Daoy (cell line): ENCODE measurements at regions not wholly inside any gene's neighbourhood (a gene's known extent, or its start where the extent isn't known, plus 50 kb on each side); places are given as distances from the start of the nearest gene placed in this dataset.
"Not testable (repeated sequence)": the region's sequence is repeated elsewhere in the genome, so short reads cannot be mapped to it uniquely, and the experiment has no call there.

Experiments used
- DNase-seq: peaks from one replicate; pipeline ENCODE4 v3.0.0-alpha.2; 2015; ENCODE audit warnings: low read depth

DNA sequence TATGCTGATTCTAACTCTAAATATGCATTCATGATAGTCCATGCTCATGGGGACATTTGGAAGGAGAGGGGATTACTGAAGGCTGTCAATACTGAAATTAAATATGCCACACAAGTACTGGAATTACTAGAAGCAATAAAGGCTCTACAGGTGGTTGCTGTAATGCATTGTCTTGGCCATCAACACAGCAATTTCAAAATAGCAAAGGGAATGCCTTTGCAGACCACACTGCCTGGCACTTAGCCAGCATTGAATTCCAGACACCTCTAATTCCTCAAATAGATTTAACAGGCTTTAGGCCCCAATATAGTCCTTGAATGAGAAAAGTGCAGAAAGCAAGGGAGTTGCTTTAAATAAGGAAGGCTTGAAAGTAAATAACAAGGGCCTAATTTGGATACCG, 115.8 kb upstream of the PLCL2 start:
- DNase-seq, result peak; percentile 8

DNA sequence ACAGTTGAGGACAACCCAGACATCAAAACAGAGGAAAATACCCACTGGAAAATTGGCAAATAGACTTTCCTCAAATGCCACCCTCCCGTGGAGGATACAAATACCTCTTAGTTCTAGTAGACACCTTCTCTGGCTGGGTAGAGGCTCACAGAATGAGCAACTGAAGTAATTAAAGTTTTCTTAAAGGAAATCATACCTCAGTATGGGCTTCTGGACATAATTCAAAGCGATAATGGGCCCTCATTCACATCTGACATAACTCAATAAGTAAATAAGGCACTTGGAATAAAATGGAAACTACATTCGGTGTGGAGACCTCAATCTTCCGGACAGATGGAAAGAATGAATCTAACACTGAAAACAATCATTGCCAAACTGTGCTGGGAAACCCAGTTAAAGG, 115.2 kb upstream of the PLCL2 start:
- no peak for DNase-seq

DNA sequence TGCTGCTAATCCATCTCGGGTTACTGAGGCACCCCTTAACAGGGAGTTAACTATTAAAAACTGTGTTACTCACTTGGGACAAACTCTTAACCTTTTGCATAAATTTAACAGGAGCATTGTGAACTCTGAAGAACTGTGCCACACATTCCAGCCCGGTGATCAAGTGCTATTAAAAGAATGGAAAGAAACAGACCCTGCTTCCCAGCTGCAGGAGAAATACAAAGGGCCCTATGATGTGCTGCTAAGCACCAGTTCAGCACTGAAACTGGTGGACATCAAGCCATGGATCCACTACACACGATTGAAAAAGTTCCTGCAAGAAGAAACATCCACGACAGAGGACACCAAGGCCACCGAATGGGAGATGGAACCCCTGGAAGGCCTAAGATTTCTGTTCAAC, 114.7 kb upstream of the PLCL2 start:
- no peak for DNase-seq

DNA sequence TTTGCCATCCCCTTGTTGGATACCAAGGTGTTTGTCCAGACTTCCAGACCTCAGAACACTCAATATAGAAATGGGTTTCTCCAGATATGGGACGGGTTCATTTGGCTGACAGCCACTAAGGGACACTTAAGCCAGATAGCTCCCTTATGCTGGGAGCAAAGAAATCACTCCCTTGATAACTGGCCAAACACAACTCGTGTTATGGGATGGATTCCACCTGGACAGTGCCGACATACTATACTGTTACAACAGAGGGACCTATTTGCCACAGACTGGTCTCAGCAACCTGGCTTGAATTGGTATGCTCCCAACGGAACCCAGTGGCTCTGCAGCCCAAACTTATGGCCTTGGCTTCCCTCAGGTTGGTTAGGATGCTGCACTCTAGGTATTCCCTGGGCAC, 114.0 kb upstream of the PLCL2 start:
- no peak for DNase-seq

DNA sequence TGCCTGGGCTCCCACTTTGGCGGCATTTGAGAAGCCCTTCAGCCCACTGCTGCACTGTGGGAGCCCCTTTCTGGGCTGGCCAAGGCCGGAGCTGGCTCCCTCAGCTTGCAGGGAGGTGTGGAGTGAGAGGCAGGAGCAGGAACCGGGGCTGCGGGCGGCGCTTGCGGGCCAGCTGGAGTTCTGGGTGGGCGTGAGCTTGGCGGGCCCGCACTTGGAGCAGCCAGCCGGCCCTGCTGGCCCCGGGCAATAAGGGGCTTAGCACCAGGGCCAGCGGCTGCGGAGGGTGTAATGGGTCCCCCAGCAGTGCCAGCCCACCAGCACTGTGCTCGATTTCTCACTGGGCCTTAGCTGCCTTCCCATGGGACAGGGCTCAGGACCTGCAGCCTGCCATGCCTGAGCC, 111.2 kb upstream of the PLCL2 start:
- DNase-seq, result not testable (repeated sequence)

DNA sequence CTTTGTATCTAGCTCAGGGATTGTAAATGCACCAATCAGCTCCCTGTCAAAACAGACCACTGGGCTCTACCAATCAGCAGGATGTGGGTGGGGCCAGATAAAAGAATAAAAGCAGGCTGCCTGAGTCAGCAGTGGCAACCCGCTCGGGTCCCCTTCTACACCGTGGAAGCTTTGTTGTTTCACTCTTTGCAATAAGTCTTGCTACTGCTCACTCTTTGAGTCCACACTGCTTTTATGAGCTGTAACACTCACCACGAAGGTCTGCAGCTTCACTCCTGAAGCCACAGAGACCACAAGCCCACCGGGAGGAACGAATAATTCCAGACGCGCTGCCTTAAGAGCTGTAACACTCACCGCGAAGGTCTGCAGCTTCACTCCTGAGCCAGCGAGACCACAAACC, 110.2 kb upstream of the PLCL2 start:
- DNase-seq, result not testable (repeated sequence)

DNA sequence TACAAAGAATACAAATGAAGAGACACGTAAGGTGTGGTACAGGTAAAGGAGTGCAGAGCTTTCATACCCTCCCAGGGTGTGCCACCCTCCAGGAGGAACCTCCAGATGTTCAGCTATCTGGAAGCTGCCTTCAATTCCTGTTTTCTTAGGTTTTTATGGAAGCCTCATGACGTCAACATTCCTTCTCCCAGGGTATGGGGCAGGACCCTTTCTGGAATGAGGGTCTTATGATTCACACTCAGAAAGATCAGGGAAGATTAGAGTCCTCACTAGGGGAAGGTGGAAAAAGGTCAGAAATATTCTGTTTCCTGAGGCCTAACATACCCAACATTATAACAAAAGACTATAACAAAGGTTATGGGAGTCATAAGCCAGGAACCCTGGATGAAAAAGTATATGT, 99.8 kb upstream of the PLCL2 start:
- DNase-seq, result no peak

DNA sequence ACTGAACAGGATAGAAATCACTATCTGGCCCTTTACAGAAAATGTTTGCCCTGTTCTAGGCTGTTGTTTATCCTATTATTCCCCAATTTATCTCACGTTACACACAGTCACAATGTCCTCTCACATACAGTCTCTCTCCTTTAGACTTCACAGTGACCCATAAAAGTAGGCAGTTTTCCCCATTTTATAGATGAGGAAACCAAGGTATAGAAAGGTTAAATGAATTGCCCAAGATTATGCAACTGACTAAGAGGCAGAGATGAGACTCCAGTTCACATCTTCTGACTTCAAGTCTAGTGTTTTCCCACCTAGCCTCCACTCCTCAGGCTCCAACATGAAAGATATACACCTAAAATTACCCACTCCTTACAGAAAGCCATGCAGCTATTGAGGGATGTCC, 99.3 kb upstream of the PLCL2 start:
- no peak for DNase-seq

DNA sequence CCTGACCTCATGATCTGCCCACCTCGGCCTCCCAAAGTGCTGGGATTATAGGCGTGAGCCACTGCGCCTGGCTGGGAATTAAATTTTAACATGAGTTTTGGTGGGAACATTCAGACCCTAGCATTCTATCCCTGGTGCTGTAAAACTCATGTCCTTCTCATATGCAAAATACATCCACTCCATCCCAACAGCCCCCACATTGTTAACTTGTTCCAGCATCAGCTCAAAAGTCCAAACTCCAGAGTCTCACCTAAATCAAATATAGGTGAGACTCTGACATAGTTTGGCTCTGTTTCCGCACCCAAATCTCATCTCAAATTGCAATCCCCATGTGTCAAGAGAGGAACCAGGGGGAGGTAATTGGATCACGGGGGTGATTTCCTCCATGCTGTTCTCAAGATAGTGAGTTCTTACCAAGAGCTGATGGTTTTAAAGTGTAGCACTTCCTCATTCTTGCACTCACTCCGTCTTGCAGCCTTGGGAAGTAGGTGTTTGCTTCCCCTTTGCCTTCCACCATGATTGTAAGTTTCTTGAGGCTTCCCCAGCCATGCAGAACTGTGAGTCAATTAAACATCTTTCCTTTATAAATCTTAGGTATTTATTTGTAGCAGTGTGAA, 96.2 kb upstream of the PLCL2 start:
- no peak for DNase-seq

DNA sequence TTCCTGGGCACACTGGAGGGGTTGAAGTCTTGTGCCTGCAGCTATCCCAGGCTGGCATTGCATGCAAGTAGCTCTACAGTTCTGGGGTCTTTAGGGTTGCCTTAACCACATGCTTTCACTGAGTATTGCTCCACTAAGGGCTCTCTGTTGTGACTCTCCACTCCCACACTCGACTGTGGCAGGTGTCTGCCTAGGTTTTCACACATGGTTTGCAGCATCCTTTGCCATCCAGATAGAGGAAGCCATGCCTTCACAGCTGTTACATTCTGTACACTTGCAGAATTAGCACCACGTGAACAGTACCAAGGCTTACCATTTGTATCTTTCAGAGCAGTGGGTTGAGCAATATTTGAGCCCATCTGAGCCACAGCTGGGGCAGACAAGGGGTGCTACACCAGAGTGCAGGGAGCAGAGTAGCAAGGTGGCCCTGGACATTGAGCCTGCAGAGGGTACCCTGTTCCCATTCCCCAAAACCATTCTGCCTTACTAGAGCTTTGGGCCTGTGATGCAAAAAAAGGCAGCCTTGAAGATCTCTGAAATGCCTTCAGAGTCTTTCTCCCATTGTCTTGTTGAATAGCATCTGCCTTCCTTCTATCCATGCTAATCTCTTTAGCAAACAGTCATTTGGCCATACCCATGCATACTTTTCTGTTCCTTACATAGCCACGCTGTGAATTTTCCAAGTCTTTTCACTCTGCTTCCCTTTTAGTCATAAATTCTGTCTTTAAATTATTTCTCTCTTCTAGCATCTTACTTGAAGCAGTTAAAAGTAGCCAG, 95.2 kb upstream of the PLCL2 start:
- DNase-seq, result no peak

DNA sequence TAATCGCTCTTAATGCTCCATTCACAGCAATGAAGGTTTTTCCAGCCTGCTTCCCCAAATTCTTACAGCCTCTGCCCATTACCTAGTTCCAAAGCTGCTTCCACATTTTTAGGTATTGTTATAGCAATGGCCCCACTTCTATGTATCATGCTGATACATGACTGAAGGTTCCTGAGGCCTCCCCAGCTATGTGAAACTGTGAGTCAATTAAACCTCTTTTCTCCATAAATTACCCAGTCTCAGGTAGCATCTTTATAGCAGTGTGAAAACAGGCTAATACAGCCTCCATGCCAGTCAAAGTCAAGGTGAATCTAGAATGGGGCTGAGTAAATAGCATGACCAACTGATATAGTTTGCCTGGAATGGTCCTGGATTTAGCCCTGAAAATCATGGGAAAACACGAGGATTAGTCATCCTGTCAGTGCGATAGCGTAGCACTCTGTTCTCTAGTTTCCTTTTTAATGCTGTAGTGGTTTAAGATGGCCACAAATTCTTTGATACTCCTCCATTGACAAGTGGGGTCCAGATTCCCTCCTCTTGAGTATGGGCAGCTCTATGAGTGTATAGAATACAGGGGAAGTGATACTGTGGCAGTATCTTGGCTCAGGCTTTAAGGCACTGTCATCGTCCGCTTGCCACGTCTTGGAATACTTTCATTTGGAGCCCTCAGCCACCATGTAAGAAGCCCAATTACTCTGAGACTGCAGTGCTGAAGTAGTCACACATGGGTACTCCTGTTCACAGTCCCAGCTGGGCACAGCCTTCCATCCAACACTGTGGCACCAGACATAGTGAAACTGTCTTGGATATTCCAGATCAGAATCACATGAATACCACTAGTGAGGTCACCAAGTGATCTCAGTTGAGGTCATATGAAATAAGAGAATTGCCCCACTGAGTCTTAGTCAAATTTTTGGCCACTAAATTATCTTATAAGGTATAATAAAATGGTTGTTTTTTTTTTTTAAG, 94.0 kb upstream of the PLCL2 start:
- DNase-seq, result peak; percentile 20

DNA sequence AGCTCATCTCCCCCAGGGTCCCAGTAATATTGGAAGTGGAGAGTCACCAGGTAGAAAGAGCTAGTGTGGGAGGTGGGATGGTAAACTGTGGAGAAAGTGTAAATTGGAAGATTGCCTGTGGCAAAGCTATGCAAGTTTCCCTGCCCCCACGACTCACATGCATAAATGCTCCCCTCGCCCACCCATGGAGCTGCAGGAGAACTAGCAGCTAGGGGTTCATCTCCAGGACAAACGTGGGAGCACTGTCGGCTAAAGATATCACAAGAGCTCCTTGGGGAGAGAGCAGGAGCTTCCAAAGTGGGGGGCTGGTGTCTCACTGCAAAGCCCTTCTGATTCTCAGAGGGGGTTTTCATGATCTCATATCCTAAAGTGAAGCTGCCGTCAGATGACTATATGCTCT, 91.4 kb upstream of the PLCL2 start:
- DNase-seq, result no peak

DNA sequence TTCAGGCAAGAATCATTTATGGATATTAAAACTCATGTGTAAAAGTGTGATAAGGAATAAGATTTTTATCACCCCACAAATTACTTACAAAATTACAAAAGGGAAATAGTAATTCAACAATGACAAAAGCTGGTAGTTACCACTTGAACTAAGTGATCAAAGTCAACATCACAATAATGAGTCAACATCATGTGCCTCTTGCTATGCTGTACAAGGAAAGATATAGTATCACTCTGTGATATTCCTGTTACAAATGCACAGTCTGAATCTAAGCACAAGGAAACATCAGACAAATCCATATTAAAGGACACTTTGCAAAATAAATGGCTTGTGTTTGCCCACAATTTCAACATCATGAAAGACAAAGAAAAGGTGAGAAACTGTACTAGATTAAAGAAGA, 90.5 kb upstream of the PLCL2 start:
- DNase-seq, result no peak

DNA sequence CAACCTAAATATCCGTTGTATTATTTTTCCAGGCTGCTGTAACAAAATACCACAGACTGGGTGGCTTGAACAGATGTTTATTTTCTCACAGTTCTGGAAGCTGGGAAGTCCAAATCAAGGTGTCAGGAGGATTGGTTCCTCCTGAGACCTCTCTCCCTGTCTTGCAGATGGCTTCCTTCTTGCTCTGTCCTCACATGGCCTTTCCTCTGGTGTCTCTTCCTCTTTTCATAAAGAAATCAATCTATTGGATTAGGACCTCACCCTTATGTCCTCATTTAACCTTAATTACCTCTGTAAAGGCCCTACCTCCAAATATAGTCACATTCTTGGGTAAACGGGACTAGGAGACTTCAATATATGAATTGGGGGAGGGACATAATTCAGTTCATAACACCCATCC, 89.2 kb upstream of the PLCL2 start:
- no peak for DNase-seq

DNA sequence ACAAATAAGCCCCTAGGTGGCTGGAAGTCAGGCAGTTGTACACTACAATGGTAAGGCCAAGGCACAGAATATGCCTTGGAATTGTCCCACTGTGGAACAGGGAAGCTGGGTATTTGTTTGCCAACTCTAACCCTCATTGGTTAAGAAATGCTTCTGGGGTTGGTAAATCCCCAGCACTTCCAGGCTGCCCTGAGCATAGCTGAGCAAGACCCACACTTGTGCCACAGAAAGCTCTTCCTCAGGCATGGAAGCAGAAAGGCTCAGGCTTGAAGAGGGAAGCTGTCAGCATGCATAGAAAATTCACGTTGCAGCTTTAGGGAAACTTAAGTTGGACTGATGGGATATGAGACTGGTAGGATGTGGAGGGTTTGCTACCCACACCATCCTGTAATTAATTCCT, 86.9 kb upstream of the PLCL2 start:
- no peak for DNase-seq

DNA sequence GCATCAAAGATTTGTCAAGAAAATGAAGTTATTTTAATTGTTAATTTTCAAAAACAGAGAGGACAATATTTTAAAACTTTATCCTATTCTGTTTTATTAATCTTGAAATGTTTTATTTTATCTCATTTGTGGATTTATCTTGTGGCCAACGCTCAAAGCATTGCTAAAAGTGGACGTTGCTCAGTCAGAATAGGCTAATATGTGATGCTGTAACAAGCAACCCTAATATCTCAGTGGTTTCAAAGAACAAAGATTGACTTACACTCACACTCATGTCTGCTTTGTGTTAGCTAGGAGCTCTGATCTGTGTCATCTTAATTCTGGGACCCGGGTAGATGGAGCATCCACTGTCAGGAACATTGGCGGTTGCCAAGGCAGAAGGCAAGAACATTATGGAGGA, 86.0 kb upstream of the PLCL2 start:
- no peak for DNase-seq

DNA sequence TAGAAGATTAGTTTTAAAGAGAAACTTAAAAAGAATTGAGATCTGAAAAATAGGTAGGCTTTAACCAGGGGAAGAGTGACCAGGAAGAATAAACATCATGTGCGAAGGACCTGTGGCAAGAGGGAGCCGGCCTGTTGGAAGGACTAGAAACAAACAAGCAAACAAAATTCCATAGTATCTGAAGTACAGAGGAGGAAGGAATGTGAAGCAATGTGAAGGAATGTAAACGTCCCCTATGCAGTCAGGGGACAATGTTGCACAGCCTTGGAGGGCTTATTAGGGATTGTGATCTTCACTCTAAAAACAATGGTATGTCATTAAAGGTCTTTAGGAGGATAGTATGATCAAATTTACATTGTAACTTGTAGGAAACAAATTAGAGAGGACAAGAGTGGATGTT, 84.4 kb upstream of the PLCL2 start:
- no peak for DNase-seq

DNA sequence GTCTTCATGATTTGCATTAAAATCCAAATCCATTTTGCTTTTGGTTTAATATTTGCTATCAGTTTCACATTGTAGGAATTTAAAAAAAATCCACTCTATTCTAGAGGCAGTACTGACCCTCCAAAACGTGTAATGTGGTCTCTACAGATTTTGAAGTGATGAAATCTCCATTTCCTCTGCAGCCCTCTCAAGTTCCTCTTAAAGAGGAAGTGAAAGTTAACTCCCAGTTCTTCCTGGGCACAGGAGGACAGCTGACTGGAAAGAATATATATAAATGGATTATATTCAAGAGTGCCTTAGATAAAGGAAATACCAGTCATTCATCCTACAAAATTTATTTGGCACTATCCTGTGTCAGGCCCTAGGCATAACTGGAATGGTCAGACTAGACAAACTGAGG, 83.5 kb upstream of the PLCL2 start:
- DNase-seq, result no peak

DNA sequence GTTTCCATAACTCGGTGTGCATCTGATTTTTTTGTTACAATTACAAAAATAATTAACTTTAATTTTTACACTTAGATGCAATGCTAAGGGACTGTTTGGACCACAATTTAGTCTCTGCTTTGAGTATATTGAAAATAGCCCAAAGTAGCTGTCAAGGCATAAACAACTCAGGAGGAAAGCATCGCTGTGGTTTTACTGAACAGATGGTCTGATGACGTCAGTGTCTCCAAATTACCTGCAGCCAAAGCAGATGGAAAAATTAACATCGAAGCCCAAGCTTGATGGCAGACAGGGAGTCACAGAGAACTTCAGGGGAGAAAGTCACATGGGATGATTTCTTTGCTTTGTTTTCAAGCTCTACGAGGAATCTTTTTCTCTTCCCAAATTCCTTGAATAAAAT, 83.1 kb upstream of the PLCL2 start:
- DNase-seq, result no peak

DNA sequence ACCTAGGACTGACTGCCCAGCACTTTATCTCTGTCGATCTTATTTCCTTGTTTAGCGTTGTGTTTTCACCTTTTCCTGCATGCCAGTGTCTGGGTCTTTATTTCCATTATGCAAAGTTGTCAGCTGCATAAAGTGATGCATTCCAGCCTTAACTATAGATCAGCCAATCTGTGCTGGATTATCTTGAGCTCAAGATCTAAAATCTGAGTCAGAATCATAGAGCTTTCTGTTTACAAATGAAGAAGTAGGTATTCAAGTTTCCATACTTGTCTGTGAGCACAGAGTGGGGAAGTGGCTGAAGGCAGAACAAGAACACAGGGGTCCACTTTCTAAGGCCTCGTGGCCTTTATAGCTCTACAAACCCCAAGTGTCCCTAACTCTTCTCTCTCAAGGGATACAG, 82.4 kb upstream of the PLCL2 start:
- no peak for DNase-seq

DNA sequence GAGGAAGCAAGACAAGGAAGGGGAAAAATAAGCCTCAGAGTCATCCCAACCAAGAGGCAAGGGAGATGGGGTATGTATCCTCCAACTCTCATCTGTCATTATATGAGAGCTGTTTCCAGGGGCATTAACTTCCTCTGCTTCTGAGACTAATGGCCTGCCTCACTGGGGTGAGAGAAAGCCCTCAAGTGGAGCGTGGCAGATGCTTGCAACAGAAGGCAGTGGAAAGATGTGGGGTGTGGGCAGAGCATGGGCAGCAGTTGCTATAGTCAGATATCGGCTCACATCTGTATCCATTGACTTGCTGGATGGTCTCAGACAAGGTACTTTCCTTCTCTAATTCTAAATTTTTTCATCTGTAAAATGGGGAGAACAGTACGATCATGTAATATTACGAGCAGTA, 81.7 kb upstream of the PLCL2 start:
- DNase-seq, result no peak

DNA sequence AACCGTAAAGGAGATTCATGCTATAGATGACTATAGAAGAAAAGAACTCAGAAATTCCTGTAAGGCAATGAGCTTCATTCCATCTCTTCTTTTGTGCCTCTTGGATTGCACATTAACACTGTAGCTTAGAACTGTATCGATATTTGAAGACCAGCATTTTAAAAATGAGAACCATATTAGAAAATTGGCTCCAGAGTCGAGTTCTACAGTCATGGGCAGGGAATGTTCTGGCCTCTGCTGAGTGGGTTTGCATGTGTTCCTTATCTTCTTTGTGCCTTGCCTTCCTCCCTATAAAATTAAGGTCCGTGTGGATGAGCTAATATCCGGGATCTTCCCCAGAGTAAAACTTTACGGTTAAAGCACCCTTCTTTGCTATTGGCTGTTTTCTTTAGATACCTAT, 77.4 kb upstream of the PLCL2 start:
- peak; percentile 10 for DNase-seq
